ENCODE measurements at regions not wholly inside any gene's neighbourhood (a gene's known extent, or its start where the extent isn't known, plus 50 kb on each side); places are given as distances from the start of the nearest gene placed in this dataset.

DNA sequence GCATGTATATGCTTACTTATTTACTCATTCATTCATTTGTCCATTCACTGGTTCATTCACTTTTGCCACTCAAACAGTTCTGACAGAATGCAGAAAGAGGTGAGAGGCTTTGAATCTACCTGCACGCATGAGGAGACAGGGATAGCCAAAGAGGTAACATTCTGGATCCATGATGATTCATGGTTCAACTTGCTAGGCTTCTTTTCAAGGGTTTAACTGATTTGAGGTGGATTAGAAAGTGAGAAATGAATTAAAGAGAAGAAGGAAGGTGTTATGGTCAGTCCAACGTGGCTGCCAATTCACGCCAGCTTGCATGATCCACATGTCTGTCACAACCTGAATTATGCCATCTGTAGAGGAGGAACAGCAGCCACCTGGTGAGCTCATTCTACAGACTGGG is 260.6 kb downstream of the ARRDC4 start:
- H3K4me3 ChIP-seq (ENCODE audit: low read length) = no peak overlapping the region
- H3K27ac ChIP-seq (ENCODE audit: low read depth, low read length) = no peak overlapping the region
- H3K9me2 ChIP-seq (replicated peaks; ENCODE audit: control insufficient read depth, low read length) = no peaks in the 10 kb centered on the region
- TF ChIP-seq EZH2phosphoT487 (IDR thresholded peaks at IDR 0.05; ENCODE audit: borderline replicate concordance, low read length) = no peak
- TF ChIP-seq, protein P1, sequence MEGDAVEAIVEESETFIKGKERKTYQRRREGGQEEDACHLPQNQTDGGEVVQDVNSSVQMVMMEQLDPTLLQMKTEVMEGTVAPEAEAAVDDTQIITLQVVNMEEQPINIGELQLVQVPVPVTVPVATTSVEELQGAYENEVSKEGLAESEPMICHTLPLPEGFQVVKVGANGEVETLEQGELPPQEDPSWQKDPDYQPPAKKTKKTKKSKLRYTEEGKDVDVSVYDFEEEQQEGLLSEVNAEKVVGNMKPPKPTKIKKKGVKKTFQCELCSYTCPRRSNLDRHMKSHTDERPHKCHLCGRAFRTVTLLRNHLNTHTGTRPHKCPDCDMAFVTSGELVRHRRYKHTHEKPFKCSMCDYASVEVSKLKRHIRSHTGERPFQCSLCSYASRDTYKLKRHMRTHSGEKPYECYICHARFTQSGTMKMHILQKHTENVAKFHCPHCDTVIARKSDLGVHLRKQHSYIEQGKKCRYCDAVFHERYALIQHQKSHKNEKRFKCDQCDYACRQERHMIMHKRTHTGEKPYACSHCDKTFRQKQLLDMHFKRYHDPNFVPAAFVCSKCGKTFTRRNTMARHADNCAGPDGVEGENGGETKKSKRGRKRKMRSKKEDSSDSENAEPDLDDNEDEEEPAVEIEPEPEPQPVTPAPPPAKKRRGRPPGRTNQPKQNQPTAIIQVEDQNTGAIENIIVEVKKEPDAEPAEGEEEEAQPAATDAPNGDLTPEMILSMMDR (IDR thresholded peaks at IDR 0.05; ENCODE audit: low read depth, low read length, poor library complexity, severe bottlenecking) = no peak
- no peaks in the 10 kb centered on the region for H3K4me1 ChIP-seq (ENCODE audit: control insufficient read depth, low read length)
- H3F3A ChIP-seq (ENCODE audit: control insufficient read depth, insufficient read depth) = no peaks in the 10 kb centered on the region
- H3K4me2 ChIP-seq (ENCODE audit: low read length) = no peak overlapping the region
- no peaks in the 10 kb centered on the region for H3K9me3 ChIP-seq (ENCODE audit: control insufficient read depth, insufficient read depth, low read length)
- H4K20me1 ChIP-seq (ENCODE audit: control insufficient read depth, insufficient read depth, low read depth, low read length) = no peaks in the 10 kb centered on the region
- no peaks in the 10 kb centered on the region for H3K79me2 ChIP-seq (ENCODE audit: control insufficient read depth, low read length)
- no peaks in the 10 kb centered on the region for H3K27me3 ChIP-seq (ENCODE audit: control insufficient read depth, low read length)
- no peaks in the 10 kb centered on the region for H3K36me3 ChIP-seq (ENCODE audit: control insufficient read depth, low read length)

DNA sequence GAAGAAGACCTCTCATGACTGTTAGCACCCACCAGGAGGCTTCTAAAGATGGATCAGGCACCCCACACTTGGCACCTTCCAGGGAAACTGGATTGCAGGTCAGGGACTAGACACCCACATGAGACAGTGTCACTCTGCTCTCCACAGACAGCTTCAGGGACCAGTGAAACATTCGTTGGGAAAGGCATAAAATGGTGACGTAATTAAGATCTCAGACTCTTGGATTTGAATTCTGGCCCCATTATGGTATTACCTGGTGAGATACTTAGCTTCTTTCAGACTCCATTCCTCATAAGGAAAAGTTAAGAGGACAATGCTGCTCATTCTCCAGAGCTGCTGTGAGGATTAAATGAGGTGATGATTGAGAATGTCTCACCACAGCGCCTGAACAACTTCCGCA is 261.1 kb downstream of the ARRDC4 start:
- H3K27ac ChIP-seq (ENCODE audit: low read depth, low read length) = no peak overlapping the region

DNA sequence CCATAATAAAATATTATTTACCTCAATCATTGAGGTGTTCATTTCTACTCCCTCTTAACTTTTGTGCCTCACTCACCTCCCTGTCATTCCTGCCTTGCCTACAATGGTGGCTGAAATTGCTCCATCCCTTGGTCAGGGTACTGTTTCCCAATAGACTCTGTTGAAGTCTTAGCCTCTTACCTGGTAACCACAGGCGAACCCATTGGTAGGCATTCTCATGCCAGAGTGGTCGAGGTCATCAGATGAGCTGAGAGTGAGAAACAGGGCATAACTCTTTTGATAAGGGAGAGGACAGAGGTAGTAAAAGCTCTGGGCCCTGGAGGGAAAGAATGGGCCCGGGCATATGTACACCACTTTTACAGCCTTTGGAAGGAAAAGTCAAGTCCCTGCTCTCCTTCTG is 265.6 kb downstream of the ARRDC4 start:
- TF ChIP-seq, protein P1 (IDR thresholded peaks at IDR 0.05; ENCODE audit: low read depth, low read length, poor library complexity, severe bottlenecking) = no peak
- TF ChIP-seq EZH2phosphoT487 (IDR thresholded peaks at IDR 0.05; ENCODE audit: borderline replicate concordance, low read length) = no peak
- no peaks in the 10 kb centered on the region for H3K4me1 ChIP-seq (ENCODE audit: control insufficient read depth, low read length)
- H3K4me2 ChIP-seq (ENCODE audit: low read length) = no peak overlapping the region
- no peaks in the 10 kb centered on the region; the same call in 1 of the 2 replicates for H3K9me2 ChIP-seq (replicated peaks; ENCODE audit: control insufficient read depth, low read length)
- H3K4me3 ChIP-seq (ENCODE audit: low read length) = no peak overlapping the region
- no peaks in the 10 kb centered on the region for H3F3A ChIP-seq (ENCODE audit: control insufficient read depth, insufficient read depth)
- H3K27me3 ChIP-seq (ENCODE audit: control insufficient read depth, low read length) = no peaks in the 10 kb centered on the region
- no peaks in the 10 kb centered on the region for H4K20me1 ChIP-seq (ENCODE audit: control insufficient read depth, insufficient read depth, low read depth, low read length)
- no peaks in the 10 kb centered on the region for H3K36me3 ChIP-seq (ENCODE audit: control insufficient read depth, low read length)
- H3K79me2 ChIP-seq (ENCODE audit: control insufficient read depth, low read length) = no peaks in the 10 kb centered on the region
- H3K9me3 ChIP-seq (ENCODE audit: control insufficient read depth, insufficient read depth, low read length) = no peaks in the 10 kb centered on the region
- no peak overlapping the region for H3K27ac ChIP-seq (ENCODE audit: low read depth, low read length)

More for the DNA sequence above, 261.1 kb downstream of the ARRDC4 start:
- Histone ChIP-seq H3F3A (ENCODE audit: control insufficient read depth, insufficient read depth) (no peaks in the 10 kb centered on the region), H3K9me3 (ENCODE audit: control insufficient read depth, insufficient read depth, low read length) (no peaks in the 10 kb centered on the region), H3K9me2 (replicated peaks; ENCODE audit: control insufficient read depth, low read length) (no peaks in the 10 kb centered on the region; the same call in 1 of the 2 replicates), H3K4me1 (ENCODE audit: control insufficient read depth, low read length) (no peaks in the 10 kb centered on the region), H3K27me3 (ENCODE audit: control insufficient read depth, low read length) (no peaks in the 10 kb centered on the region), H3K4me3 (ENCODE audit: low read length) (no peak overlapping the region), H3K36me3 (ENCODE audit: control insufficient read depth, low read length) (no peaks in the 10 kb centered on the region), H3K4me2 (ENCODE audit: low read length) (no peak overlapping the region), H3K79me2 (ENCODE audit: control insufficient read depth, low read length) (no peaks in the 10 kb centered on the region), H4K20me1 (ENCODE audit: control insufficient read depth, insufficient read depth, low read depth, low read length) (no peaks in the 10 kb centered on the region)
- TF ChIP-seq, protein P1 (IDR thresholded peaks at IDR 0.05; ENCODE audit: low read depth, low read length, poor library complexity, severe bottlenecking) = no peak
- no peak for TF ChIP-seq EZH2phosphoT487 (IDR thresholded peaks at IDR 0.05; ENCODE audit: borderline replicate concordance, low read length)

All from DOHH2 (cell line).